Fibroblast of lung (primary cell): ENCODE measurements at regions not wholly inside any gene's neighbourhood (a gene's known extent, or its start where the extent isn't known, plus 50 kb on each side); places are given as distances from the start of the nearest gene placed in this dataset.
A peak's percentile ranks its signal among the peaks of the same experiment; 100 is the strongest.

ENCODE experiments used
- DNase-seq, 2 donors: peaks; one replicate each; pipeline versions ENCODE4 v3.0.0 to v3.0.0-alpha.2; 2010; ENCODE audit warnings: low read depth in 2 of 2
- H2AFZ ChIP-seq: 2 replicates; pipeline ENCODE4 v1.5.1; 2012; ENCODE audit warnings: low read length, control low read depth, inconsistent platforms
- H3K27ac ChIP-seq: 2 replicates; pipeline ENCODE4 v1.5.1; 2011; ENCODE audit warnings: low read length, control low read depth; ENCODE audit not compliant: insufficient read depth
- H3K27me3 ChIP-seq: 2 replicates; pipeline ENCODE4 v1.5.1; 2011; ENCODE audit warnings: mild to moderate bottlenecking, low read length; ENCODE audit not compliant: control insufficient read depth, insufficient read depth
- H3K36me3 ChIP-seq: 2 replicates; pipeline ENCODE4 v1.5.1; 2011; ENCODE audit warnings: low read length; ENCODE audit not compliant: control insufficient read depth, insufficient read depth
- H3K4me1 ChIP-seq: 2 replicates; pipeline ENCODE4 v1.5.1; 2011; ENCODE audit warnings: low read length; ENCODE audit not compliant: control insufficient read depth, insufficient read depth; ENCODE audit errors: extremely low read depth
- H3K4me2 ChIP-seq: 2 replicates; pipeline ENCODE4 v1.5.1; 2011; ENCODE audit warnings: low read length, control low read depth; ENCODE audit not compliant: insufficient read depth; ENCODE audit errors: extremely low read depth
- H3K4me3 ChIP-seq, 4 experiments: fragments of 200-600 bp in 1 of 4; sonication (generic) in 1 of 4; replicated peaks in 1 of 4; 2 replicates each; pipeline ENCODE4 v1.5.1; 2011 to 2016; ENCODE audit warnings: low read length in 4 of 4, low read depth in 3 of 4, mild to moderate bottlenecking in 3 of 4, control low read depth in 2 of 4, inconsistent platforms in 1 of 4, mixed read lengths in 1 of 4; ENCODE audit not compliant: insufficient read depth in 1 of 4; ENCODE audit errors: control extremely low read depth in 1 of 4
- H3K79me2 ChIP-seq: 2 replicates; pipeline ENCODE4 v1.5.1; 2012; ENCODE audit warnings: mild to moderate bottlenecking, low read length, inconsistent platforms; ENCODE audit not compliant: control insufficient read depth, insufficient read depth
- H3K9ac ChIP-seq: 2 replicates; pipeline ENCODE4 v1.5.1; 2011; ENCODE audit warnings: mild to moderate bottlenecking, low read length, control low read depth; ENCODE audit not compliant: insufficient read depth
- H3K9me3 ChIP-seq: 2 replicates; pipeline ENCODE4 v1.5.1; 2012; ENCODE audit warnings: low read depth, low read length; ENCODE audit not compliant: control insufficient read depth, insufficient read depth
- H4K20me1 ChIP-seq: 2 replicates; pipeline ENCODE4 v1.5.1; 2011; ENCODE audit warnings: low read length; ENCODE audit not compliant: control insufficient read depth, insufficient read depth; ENCODE audit errors: extremely low read depth
- EZH2 ChIP-seq: IDR thresholded peaks from 2 replicates; pipeline ENCODE4 v1.5.1; 2012; ENCODE audit warnings: low read length, control low read depth, mild to moderate bottlenecking; ENCODE audit errors: missing control alignments
- TF ChIP-seq, protein P1 (sequence below), 2 donors: IDR thresholded peaks in 1 of 2; conservative IDR thresholded peaks in 1 of 2; 1 replicate in 1 of 2; 2 replicates in 1 of 2; pipeline ENCODE4 v1.5.1; 2011 to 2012; ENCODE audit warnings: low read length in 2 of 2, control low read depth in 1 of 2, inconsistent platforms in 1 of 2, low read depth in 1 of 2, mild to moderate bottlenecking in 1 of 2

DNA sequence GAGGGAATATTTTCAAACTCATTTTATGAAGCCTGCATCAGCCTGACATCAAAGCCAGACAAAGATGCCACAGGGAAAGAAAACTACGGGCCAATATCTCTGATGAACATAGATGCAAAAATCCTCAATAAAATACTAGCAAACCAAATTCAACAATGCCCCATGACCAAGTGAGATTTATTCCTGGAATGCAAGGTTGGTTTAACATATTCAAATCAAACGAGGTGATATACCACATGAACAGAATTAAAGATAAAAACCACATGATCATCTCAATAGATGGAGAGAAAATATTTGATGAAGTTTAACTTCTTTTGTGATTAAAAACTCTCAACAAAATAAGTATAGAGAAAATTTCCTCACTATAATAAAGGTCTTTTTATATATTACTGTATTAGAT, 792.0 kb upstream of the ZNF608 start:
- Histone ChIP-seq H3K4me1 (no peaks in the 10 kb centered on the region), H2AFZ (no peak overlapping the region), H3K9me3 (no peaks in the 10 kb centered on the region), H3K36me3 (no peaks in the 10 kb centered on the region), H3K4me3 (no peak overlapping the region), H4K20me1 (no peaks in the 10 kb centered on the region), H3K27ac (no peak overlapping the region), H3K4me2 (no peak overlapping the region), H3K27me3 (no peaks in the 10 kb centered on the region), H3K79me2 (no peaks in the 10 kb centered on the region), H3K9ac (no peak overlapping the region)
- TF ChIP-seq, protein P1, sequence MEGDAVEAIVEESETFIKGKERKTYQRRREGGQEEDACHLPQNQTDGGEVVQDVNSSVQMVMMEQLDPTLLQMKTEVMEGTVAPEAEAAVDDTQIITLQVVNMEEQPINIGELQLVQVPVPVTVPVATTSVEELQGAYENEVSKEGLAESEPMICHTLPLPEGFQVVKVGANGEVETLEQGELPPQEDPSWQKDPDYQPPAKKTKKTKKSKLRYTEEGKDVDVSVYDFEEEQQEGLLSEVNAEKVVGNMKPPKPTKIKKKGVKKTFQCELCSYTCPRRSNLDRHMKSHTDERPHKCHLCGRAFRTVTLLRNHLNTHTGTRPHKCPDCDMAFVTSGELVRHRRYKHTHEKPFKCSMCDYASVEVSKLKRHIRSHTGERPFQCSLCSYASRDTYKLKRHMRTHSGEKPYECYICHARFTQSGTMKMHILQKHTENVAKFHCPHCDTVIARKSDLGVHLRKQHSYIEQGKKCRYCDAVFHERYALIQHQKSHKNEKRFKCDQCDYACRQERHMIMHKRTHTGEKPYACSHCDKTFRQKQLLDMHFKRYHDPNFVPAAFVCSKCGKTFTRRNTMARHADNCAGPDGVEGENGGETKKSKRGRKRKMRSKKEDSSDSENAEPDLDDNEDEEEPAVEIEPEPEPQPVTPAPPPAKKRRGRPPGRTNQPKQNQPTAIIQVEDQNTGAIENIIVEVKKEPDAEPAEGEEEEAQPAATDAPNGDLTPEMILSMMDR (conservative IDR thresholded peaks at IDR 0.05 in 1 of 2, IDR thresholded peaks at IDR 0.05 in 1 of 2; ENCODE audit: low read depth in 1 of 2, low read length in 2 of 2): no peak
- no peak for TF ChIP-seq EZH2
- no peak for DNase-seq

DNA sequence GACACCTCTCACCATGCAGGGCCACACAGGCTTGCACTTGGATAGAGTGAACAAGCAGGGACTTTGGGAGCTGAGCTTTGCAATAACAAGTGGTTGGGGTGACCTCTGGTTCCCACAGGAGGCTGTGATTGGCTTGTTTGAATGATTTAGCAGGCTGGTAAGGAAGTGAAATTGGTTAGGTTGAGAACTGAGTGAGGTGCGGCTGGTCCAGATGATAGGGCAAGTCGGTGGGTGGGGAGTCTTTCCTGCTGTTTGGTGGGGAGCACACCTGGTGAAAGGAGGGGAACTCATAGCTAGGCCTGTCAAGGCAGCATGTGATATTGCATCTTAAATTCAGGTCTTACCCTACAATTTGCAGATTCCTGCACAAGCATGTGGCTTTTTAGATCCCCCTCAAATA, 794.6 kb upstream of the ZNF608 start:
- H3K4me2 ChIP-seq: no peak overlapping the region
- no peaks in the 10 kb centered on the region for H3K36me3 ChIP-seq
- H3K79me2 ChIP-seq: no peaks in the 10 kb centered on the region
- no peak overlapping the region for H3K4me3 ChIP-seq
- H3K4me1 ChIP-seq: no peaks in the 10 kb centered on the region
- H3K27ac ChIP-seq: no peak overlapping the region
- DNase-seq: no peak
- H3K9me3 ChIP-seq: no peaks in the 10 kb centered on the region
- no peak overlapping the region for H3K9ac ChIP-seq
- no peak overlapping the region for H2AFZ ChIP-seq
- TF ChIP-seq EZH2: no peak
- TF ChIP-seq, protein P1 (conservative IDR thresholded peaks at IDR 0.05 in 1 of 2, IDR thresholded peaks at IDR 0.05 in 1 of 2; ENCODE audit: low read depth in 1 of 2, low read length in 2 of 2): no peak
- no peaks in the 10 kb centered on the region for H4K20me1 ChIP-seq
- H3K27me3 ChIP-seq: no peaks in the 10 kb centered on the region

DNA sequence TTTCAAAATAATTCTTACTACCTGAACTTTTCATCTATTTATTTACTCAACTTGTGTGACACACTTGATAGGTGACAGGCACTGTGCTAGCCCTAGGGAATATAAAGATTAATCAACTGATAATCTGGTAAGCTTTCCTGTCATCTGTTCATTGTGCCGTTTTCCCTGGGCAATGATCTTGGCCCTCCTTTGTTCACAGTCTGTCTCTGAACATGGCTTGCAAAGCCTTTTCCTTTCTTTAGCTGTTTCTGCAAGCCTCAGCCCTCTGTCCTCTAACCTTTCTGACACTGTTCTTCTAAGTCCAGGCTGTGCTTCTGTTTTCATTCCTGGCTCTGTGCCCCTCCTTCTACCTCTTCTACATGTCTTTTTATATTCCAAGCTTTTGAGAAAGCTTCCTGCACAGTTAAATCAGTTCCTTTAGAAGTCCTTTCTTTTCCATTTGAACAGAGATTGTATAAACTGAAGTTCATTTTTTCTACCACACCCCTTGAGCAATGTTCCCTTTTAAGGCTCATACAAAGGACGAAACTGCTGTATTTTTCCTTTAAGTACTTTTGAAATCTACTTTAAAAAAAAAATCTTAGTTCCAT, 803.0 kb upstream of the ZNF608 start:
- no peak overlapping the region for H3K27ac ChIP-seq
- no peak overlapping the region for H3K9ac ChIP-seq
- H3K36me3 ChIP-seq: no peaks in the 10 kb centered on the region
- TF ChIP-seq EZH2: no peak
- TF ChIP-seq, protein P1 (conservative IDR thresholded peaks at IDR 0.05 in 1 of 2, IDR thresholded peaks at IDR 0.05 in 1 of 2; ENCODE audit: low read depth in 1 of 2, low read length in 2 of 2): no peak
- H3K4me3 ChIP-seq: no peak overlapping the region
- H3K4me1 ChIP-seq: peaks cover 6% of the 10 kb centered on the region
- H3K4me2 ChIP-seq: peak overlapping the region; percentile 1
- DNase-seq: peak; percentile 45 to 86
- no peaks in the 10 kb centered on the region for H3K27me3 ChIP-seq
- peak overlapping the region; percentile 65 for H2AFZ ChIP-seq
- H3K79me2 ChIP-seq: no peaks in the 10 kb centered on the region
- H3K9me3 ChIP-seq: no peaks in the 10 kb centered on the region
- no peaks in the 10 kb centered on the region for H4K20me1 ChIP-seq
